DOHH2 (cell line): ENCODE measurements at regions not wholly inside any gene's neighbourhood (a gene's known extent, or its start where the extent isn't known, plus 50 kb on each side); places are given as distances from the start of the nearest gene placed in this dataset.

ENCODE experiments used
- H3F3A ChIP-seq: fragments of 200-600 bp; sonication (generic), shearing (Covaris generic); 2 replicates; pipeline ENCODE4 v1.6.0; 2016; ENCODE audit warnings: antibody characterized with exemption, mild to moderate bottlenecking; ENCODE audit not compliant: control insufficient read depth, insufficient read depth
- H3K27ac ChIP-seq: fragments of 200-600 bp; sonication (generic); 2 replicates; pipeline ENCODE4 v1.5.1; 2014; ENCODE audit warnings: low read depth, mild to moderate bottlenecking, low read length, moderate library complexity
- H3K27me3 ChIP-seq: fragments of 200-600 bp; sonication (generic); 2 replicates; pipeline ENCODE4 v1.6.1; 2014; ENCODE audit warnings: mild to moderate bottlenecking, low read length, mixed read lengths; ENCODE audit not compliant: control insufficient read depth
- H3K36me3 ChIP-seq: fragments of 200-600 bp; sonication (generic); 2 replicates; pipeline ENCODE4 v1.6.1; 2014; ENCODE audit warnings: mild to moderate bottlenecking, low read length, moderate library complexity, mixed read lengths; ENCODE audit not compliant: control insufficient read depth
- H3K4me1 ChIP-seq: fragments of 200-600 bp; sonication (generic); 2 replicates; pipeline ENCODE4 v1.6.1; 2014; ENCODE audit warnings: mild to moderate bottlenecking, low read length, mixed read lengths; ENCODE audit not compliant: control insufficient read depth
- H3K4me2 ChIP-seq: fragments of 200-600 bp; sonication (generic); 2 replicates; pipeline ENCODE4 v1.6.0; 2014; ENCODE audit warnings: mild to moderate bottlenecking, low read length, moderate library complexity
- H3K4me3 ChIP-seq: fragments of 200-600 bp; sonication (generic); 2 replicates; pipeline ENCODE4 v1.5.1; 2014; ENCODE audit warnings: mild to moderate bottlenecking, low read length, mixed read lengths
- H3K79me2 ChIP-seq: fragments of 200-600 bp; sonication (generic); 2 replicates; pipeline ENCODE4 v1.6.1; 2014; ENCODE audit warnings: mild to moderate bottlenecking, low read length, mixed read lengths; ENCODE audit not compliant: control insufficient read depth
- H3K9me2 ChIP-seq: fragments of 200-600 bp; sonication (generic); replicated peaks from 2 replicates; pipeline ENCODE4 v1.6.1; 2014; ENCODE audit warnings: mild to moderate bottlenecking, low read length, mixed read lengths; ENCODE audit not compliant: control insufficient read depth
- H3K9me3 ChIP-seq: fragments of 200-600 bp; sonication (generic); 2 replicates; pipeline ENCODE4 v1.6.1; 2014; ENCODE audit warnings: antibody characterized with exemption, low read length, mixed read lengths; ENCODE audit not compliant: control insufficient read depth, insufficient read depth
- H4K20me1 ChIP-seq: fragments of 200-600 bp; sonication (generic); 2 replicates; pipeline ENCODE4 v1.6.0; 2014; ENCODE audit warnings: low read depth, mild to moderate bottlenecking, antibody characterized with exemption, low read length, moderate library complexity; ENCODE audit not compliant: control insufficient read depth, insufficient read depth
- CTCF ChIP-seq: fragments of 200-600 bp; sonication (generic); IDR thresholded peaks from one replicate; pipeline ENCODE4 v1.5.1; 2014; ENCODE audit warnings: antibody characterized with exemption, mild to moderate bottlenecking, low read depth, low read length; ENCODE audit not compliant: poor library complexity, severe bottlenecking
- EZH2phosphoT487 ChIP-seq: fragments of 200-600 bp; sonication (generic); IDR thresholded peaks from 2 replicates; pipeline ENCODE4 v1.6.1; 2017; ENCODE audit warnings: borderline replicate concordance, mild to moderate bottlenecking, antibody characterized with exemption, low read length, moderate library complexity, mixed read lengths

- Histone ChIP-seq H3K27me3 (no peaks in the 10 kb centered on the region), H3K36me3 (no peaks in the 10 kb centered on the region), H3F3A (no peaks in the 10 kb centered on the region), H3K4me1 (no peaks in the 10 kb centered on the region), H3K9me3 (no peaks in the 10 kb centered on the region), H3K27ac (no peak overlapping the region), H4K20me1 (no peaks in the 10 kb centered on the region), H3K4me3 (no peak overlapping the region), H3K4me2 (no peak overlapping the region), H3K79me2 (no peaks in the 10 kb centered on the region), H3K9me2 (0 out of 2 replicates have a peak, but pooled peaks cover 3% of the 10 kb centered on the region)
- TF ChIP-seq EZH2phosphoT487 (no peak), CTCF (no peak)
These were observed 351.5 kb upstream of the TLE4 start for GRCh38 chr9:79220251-79220650.

DNA sequence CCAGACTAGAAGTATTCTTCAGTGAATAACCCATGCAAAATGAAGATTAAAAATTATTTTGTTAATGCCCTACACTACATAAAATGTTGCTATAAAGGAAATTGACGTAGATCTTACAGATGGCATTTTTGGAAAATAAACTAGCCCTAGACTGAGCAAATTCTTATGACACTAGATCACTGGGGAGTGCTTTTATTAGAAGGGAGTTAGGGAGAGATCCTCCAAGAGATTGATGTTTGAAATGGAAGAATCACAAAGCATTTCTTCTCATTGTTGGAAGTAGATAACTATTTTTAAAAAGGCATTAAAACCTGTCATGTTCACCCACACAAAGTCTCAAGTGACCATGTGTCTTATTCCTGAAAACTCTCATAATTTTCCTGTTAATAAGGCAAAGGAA is 351.1 kb upstream of the TLE4 start:
- no peaks in the 10 kb centered on the region for H3K4me1 ChIP-seq
- H3K27me3 ChIP-seq, result no peaks in the 10 kb centered on the region
- no peaks in the 10 kb centered on the region for H3K79me2 ChIP-seq
- no peak overlapping the region for H3K27ac ChIP-seq
- H3K9me2 ChIP-seq, result 0 out of 2 replicates have a peak, but pooled peaks cover 3% of the 10 kb centered on the region
- no peaks in the 10 kb centered on the region for H4K20me1 ChIP-seq
- no peak for TF ChIP-seq EZH2phosphoT487
- no peak for TF ChIP-seq CTCF
- H3K36me3 ChIP-seq, result no peaks in the 10 kb centered on the region
- H3K4me3 ChIP-seq, result no peak overlapping the region
- no peaks in the 10 kb centered on the region for H3F3A ChIP-seq
- no peak overlapping the region for H3K4me2 ChIP-seq
- H3K9me3 ChIP-seq, result no peaks in the 10 kb centered on the region

GRCh38 chr9:79221084-79221483 is 350.7 kb upstream of the TLE4 start:
- H3K36me3 ChIP-seq, result no peaks in the 10 kb centered on the region
- no peaks in the 10 kb centered on the region for H3K79me2 ChIP-seq
- H3K9me3 ChIP-seq, result no peaks in the 10 kb centered on the region
- no peaks in the 10 kb centered on the region for H4K20me1 ChIP-seq
- H3K4me3 ChIP-seq, result no peak overlapping the region
- H3K4me2 ChIP-seq, result no peak overlapping the region
- H3K27ac ChIP-seq, result no peak overlapping the region
- TF ChIP-seq EZH2phosphoT487 (no peak), CTCF (no peak)
- H3K27me3 ChIP-seq, result no peaks in the 10 kb centered on the region
- H3K9me2 ChIP-seq, result 0 out of 2 replicates have a peak, but pooled peaks cover 3% of the 10 kb centered on the region
- H3K4me1 ChIP-seq, result no peaks in the 10 kb centered on the region
- H3F3A ChIP-seq, result no peaks in the 10 kb centered on the region
